Loucy (cell line): ENCODE measurements at regions not wholly inside any gene's neighbourhood (a gene's known extent, or its start where the extent isn't known, plus 50 kb on each side); places are given as distances from the start of the nearest gene placed in this dataset.

ENCODE experiments used
- H2AFZ ChIP-seq: fragments of 200-600 bp; sonication (generic); 2 replicates; pipeline ENCODE4 v1.6.0; 2016; ENCODE audit warnings: antibody characterized with exemption, mild to moderate bottlenecking, low read length, moderate library complexity
- H3F3A ChIP-seq: fragments of 200-600 bp; 2 replicates; pipeline ENCODE4 v1.6.0; 2016; ENCODE audit warnings: antibody characterized with exemption, low read depth, mild to moderate bottlenecking
- H3K27me3 ChIP-seq: fragments of 200-600 bp; sonication (generic); 2 replicates; pipeline ENCODE4 v1.6.1; 2014; ENCODE audit warnings: low read length, mild to moderate bottlenecking; ENCODE audit not compliant: insufficient read depth, poor library complexity, severe bottlenecking
- H3K36me3 ChIP-seq: fragments of 200-600 bp; sonication (generic); 2 replicates; pipeline ENCODE4 v1.6.1; 2016; ENCODE audit warnings: low read length; ENCODE audit not compliant: insufficient read depth
- H3K4me1 ChIP-seq: fragments of 200-600 bp; sonication (generic); 2 replicates; pipeline ENCODE4 v1.5.1; 2014; ENCODE audit warnings: low read length, mild to moderate bottlenecking; ENCODE audit not compliant: insufficient read depth, poor library complexity, severe bottlenecking
- H3K4me2 ChIP-seq: fragments of 200-600 bp; sonication (generic); 2 replicates; pipeline ENCODE4 v1.6.0; 2014; ENCODE audit warnings: antibody characterized with exemption, low read length, low read depth, mild to moderate bottlenecking; ENCODE audit not compliant: poor library complexity, severe bottlenecking
- H3K4me3 ChIP-seq: fragments of 200-600 bp; sonication (generic); 2 replicates; pipeline ENCODE4 v1.5.1; 2014; ENCODE audit warnings: low read length, mild to moderate bottlenecking, mixed read lengths; ENCODE audit not compliant: poor library complexity, severe bottlenecking
- H3K79me2 ChIP-seq: fragments of 200-600 bp; sonication (generic); 2 replicates; pipeline ENCODE4 v1.6.1; 2014; ENCODE audit warnings: low read length; ENCODE audit not compliant: insufficient read depth
- H3K9ac ChIP-seq: fragments of 200-600 bp; sonication (generic); 2 replicates; pipeline ENCODE4 v1.6.0; 2014; ENCODE audit warnings: mild to moderate bottlenecking, low read depth, low read length, moderate library complexity; ENCODE audit not compliant: poor library complexity, severe bottlenecking
- H3K9me2 ChIP-seq: fragments of 200-600 bp; sonication (generic); replicated peaks from 2 replicates; pipeline ENCODE4 v1.6.1; 2016; ENCODE audit warnings: low read depth, low read length, mixed read lengths
- H3K9me3 ChIP-seq: fragments of 200-600 bp; sonication (generic); 2 replicates; pipeline ENCODE4 v1.6.1; 2014; ENCODE audit warnings: mild to moderate bottlenecking, antibody characterized with exemption, low read length, low read depth; ENCODE audit not compliant: insufficient read depth
- H4K20me1 ChIP-seq: fragments of 200-600 bp; sonication (generic); 2 replicates; pipeline ENCODE4 v1.6.0; 2014; ENCODE audit warnings: antibody characterized with exemption, low read length, mild to moderate bottlenecking; ENCODE audit not compliant: insufficient read depth, poor library complexity, severe bottlenecking
- CTCF ChIP-seq: fragments of 200-600 bp; sonication (generic); conservative IDR thresholded peaks from 2 replicates; pipeline ENCODE4 v1.5.1; 2014; ENCODE audit warnings: mild to moderate bottlenecking, antibody characterized with exemption, low read length
- EZH2phosphoT487 ChIP-seq: fragments of 200-600 bp; IDR thresholded peaks from 2 replicates; pipeline ENCODE4 v1.6.1; 2018; ENCODE audit warnings: antibody characterized with exemption, mild to moderate bottlenecking, moderate library complexity, borderline replicate concordance

DNA sequence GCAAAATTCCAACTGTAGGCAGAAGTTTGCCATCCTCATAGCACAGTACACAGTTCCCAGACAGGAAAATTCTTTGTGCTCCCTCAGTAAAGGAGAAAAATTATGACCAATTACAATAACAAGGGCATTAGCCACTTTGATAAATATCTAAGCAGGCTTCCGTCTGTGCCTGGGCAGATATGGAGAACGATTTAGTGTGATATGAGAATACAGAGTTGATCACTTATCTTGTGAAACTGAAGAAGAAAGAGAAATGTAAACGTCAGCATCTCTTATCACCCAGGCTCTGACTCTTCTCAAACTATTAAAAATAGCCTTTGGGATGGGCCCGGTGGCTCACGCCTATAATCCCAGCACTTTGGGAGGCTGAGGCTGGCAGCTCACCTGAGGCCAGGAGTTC, 54.5 kb upstream of the TIAM1 start:
- peak overlapping the region; percentile 34 for H3K9ac ChIP-seq
- peaks cover 56% of the 10 kb centered on the region for H3K4me1 ChIP-seq
- peak overlapping the region; percentile 56 for H3K4me3 ChIP-seq
- H3K27me3 ChIP-seq = no peaks in the 10 kb centered on the region
- peak overlapping the region; percentile 71 for H3K4me2 ChIP-seq
- H4K20me1 ChIP-seq = no peaks in the 10 kb centered on the region
- H3F3A ChIP-seq = peaks cover 11% of the 10 kb centered on the region
- peaks cover 48% of the 10 kb centered on the region; the same call in 1 of the 2 replicates for H3K79me2 ChIP-seq
- H3K36me3 ChIP-seq = no peaks in the 10 kb centered on the region
- no peaks in the 10 kb centered on the region for H3K9me2 ChIP-seq
- TF ChIP-seq CTCF (no peak), EZH2phosphoT487 (no peak)
- H2AFZ ChIP-seq = no peak overlapping the region
- H3K9me3 ChIP-seq = no peaks in the 10 kb centered on the region

DNA sequence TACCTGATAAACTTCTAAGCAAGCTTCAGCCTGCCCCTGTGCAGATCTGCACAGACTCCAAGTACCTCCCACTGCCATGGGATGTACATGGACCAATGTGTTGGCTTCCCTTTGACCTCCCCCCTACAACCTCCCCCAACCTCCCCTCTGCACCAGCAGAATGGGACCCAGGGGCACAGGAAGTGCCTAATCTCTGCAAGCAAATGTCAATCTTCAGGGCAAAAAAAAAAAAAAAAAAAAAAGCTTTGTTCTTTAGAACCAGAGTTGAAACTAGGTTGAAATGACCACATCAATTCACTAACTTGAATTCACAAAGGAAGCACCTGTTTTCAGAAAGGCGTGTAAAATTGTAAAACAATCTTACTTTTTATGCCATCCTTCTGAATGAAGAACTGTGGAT, 53.9 kb upstream of the TIAM1 start:
- peak overlapping the region; percentile 61 for H3K4me3 ChIP-seq
- H3K36me3 ChIP-seq = no peaks in the 10 kb centered on the region
- H3K27me3 ChIP-seq = no peaks in the 10 kb centered on the region
- H3K9me2 ChIP-seq = no peaks in the 10 kb centered on the region
- peaks cover 60% of the 10 kb centered on the region for H3K4me1 ChIP-seq
- no peak overlapping the region for H2AFZ ChIP-seq
- H3F3A ChIP-seq = peaks cover 11% of the 10 kb centered on the region
- no peaks in the 10 kb centered on the region for H4K20me1 ChIP-seq
- no peaks in the 10 kb centered on the region for H3K9me3 ChIP-seq
- TF ChIP-seq EZH2phosphoT487 = no peak
- H3K79me2 ChIP-seq = peaks cover 54% of the 10 kb centered on the region; the same call in 1 of the 2 replicates
- H3K4me2 ChIP-seq = peak overlapping the region; percentile 71
- H3K9ac ChIP-seq = peak overlapping the region; percentile 62

GRCh38 chr21:31397515-31397926, 53.5 kb upstream of the TIAM1 start:
- H3F3A ChIP-seq = peaks cover 11% of the 10 kb centered on the region
- peaks cover 58% of the 10 kb centered on the region; the same call in 1 of the 2 replicates for H3K79me2 ChIP-seq
- peaks cover 60% of the 10 kb centered on the region for H3K4me1 ChIP-seq
- H3K9ac ChIP-seq = peak overlapping the region; percentile 62
- peak overlapping the region; percentile 71 for H3K4me2 ChIP-seq
- no peaks in the 10 kb centered on the region for H3K36me3 ChIP-seq
- H3K4me3 ChIP-seq = peak overlapping the region; percentile 61
- H2AFZ ChIP-seq = no peak overlapping the region
- no peaks in the 10 kb centered on the region for H3K9me3 ChIP-seq
- TF ChIP-seq CTCF (no peak), EZH2phosphoT487 (no peak)
- H3K9me2 ChIP-seq = no peaks in the 10 kb centered on the region
- H4K20me1 ChIP-seq = no peaks in the 10 kb centered on the region
- no peaks in the 10 kb centered on the region for H3K27me3 ChIP-seq

DNA sequence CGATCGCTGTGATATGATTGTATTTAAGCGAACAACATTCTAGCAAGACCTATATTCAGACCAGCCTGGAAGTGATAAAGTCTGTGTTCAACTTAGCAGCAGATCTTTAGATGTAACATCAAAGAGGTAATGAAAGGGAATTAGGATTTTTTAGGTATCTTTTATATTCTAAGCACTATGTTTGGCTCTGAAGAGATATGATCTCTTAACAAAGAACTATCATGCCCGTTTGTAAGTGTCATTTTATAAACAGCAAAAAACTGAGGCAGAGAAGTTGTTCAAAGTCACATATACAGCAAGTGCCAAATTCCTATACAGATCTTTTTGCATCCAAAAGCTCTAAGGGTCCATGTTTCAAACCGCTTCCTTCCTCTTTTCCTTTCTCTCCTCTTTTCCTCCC, 53.0 kb upstream of the TIAM1 start:
- no peak for TF ChIP-seq CTCF
- TF ChIP-seq EZH2phosphoT487 = no peak
- H3K4me2 ChIP-seq = peak overlapping the region; percentile 71
- no peaks in the 10 kb centered on the region for H3K9me2 ChIP-seq
- H2AFZ ChIP-seq = no peak overlapping the region
- H4K20me1 ChIP-seq = no peaks in the 10 kb centered on the region
- H3F3A ChIP-seq = peaks cover 11% of the 10 kb centered on the region
- peaks cover 57% of the 10 kb centered on the region; the same call in 1 of the 2 replicates for H3K79me2 ChIP-seq
- H3K27me3 ChIP-seq = no peaks in the 10 kb centered on the region
- H3K4me3 ChIP-seq = peak overlapping the region; percentile 61
- no peaks in the 10 kb centered on the region for H3K36me3 ChIP-seq
- H3K9me3 ChIP-seq = no peaks in the 10 kb centered on the region
- peak overlapping the region; percentile 62 for H3K9ac ChIP-seq
- peaks cover 60% of the 10 kb centered on the region for H3K4me1 ChIP-seq
